Activated B cell treated with CpG ODN at 0.5 μM for 24 hours (primary cell): ENCODE measurements at regions not wholly inside any gene's neighbourhood (a gene's known extent, or its start where the extent isn't known, plus 50 kb on each side); places are given as distances from the start of the nearest gene placed in this dataset.

Experiments
- ATAC-seq: fragments of 200-7000 bp; cut with Tn5 transposase; one replicate; pipeline ENCODE4 v1.10.0; 2021; ENCODE audit warnings: low read depth, mild to moderate bottlenecking, moderate library complexity
- CTCF ChIA-PET: fragments of 350-600 bp; sonication (Branson Sonifier 250); formaldehyde crosslinking; loops from one replicate; lab custom pipeline; 2021; ENCODE audit warnings: antibody characterized with exemption; lab: Charles Lee
- POLR2A ChIA-PET: fragments of 350-600 bp; sonication (Branson Sonifier 250); formaldehyde crosslinking; loops from one replicate; lab custom pipeline; 2021; ENCODE audit warnings: antibody characterized with exemption; lab: Charles Lee
- DNase-seq: peaks from one replicate; pipeline ENCODE4 v3.0.0; 2022
- H3K27ac Mint-ChIP-seq: one replicate; pipeline ENCODE4 v1.8.0; 2020; ENCODE audit warnings: mixed read lengths
- H3K27me3 Mint-ChIP-seq: one replicate; pipeline ENCODE4 v1.8.0; 2021; ENCODE audit warnings: mixed read lengths
- H3K36me3 Mint-ChIP-seq: one replicate; pipeline ENCODE4 v1.8.0; 2021; ENCODE audit warnings: low read depth, mixed read lengths
- H3K4me1 Mint-ChIP-seq: one replicate; pipeline ENCODE4 v1.8.0; 2021; ENCODE audit warnings: mixed read lengths
- H3K4me3 Mint-ChIP-seq: one replicate; pipeline ENCODE4 v1.8.0; 2020; ENCODE audit warnings: mild to moderate bottlenecking, mixed read lengths
- H3K9me3 Mint-ChIP-seq: one replicate; pipeline ENCODE4 v1.8.0; 2020; ENCODE audit warnings: mixed read lengths
- CTCF ChIP-seq: fragments of 200-600 bp; IDR thresholded peaks from one replicate; pipeline ENCODE4 v1.8.0; 2022; ENCODE audit warnings: antibody characterized with exemption, mild to moderate bottlenecking
- intact Hi-C: fragments of 100-400 bp; cut with micrococcal nuclease; formaldehyde crosslinking; loops from one replicate; pipeline ENCODE4 v1.15.1; 2024

- DNase-seq (no peak), ATAC-seq (no peak)
- no peaks in the 10 kb centered on the region for H3K9me3 Mint-ChIP-seq
- ChIA-PET CTCF (no interaction called here), POLR2A (no interaction called here)
- intact Hi-C loops: no loop called here
- H3K27me3 Mint-ChIP-seq: no peaks in the 10 kb centered on the region
- no peak for TF ChIP-seq CTCF
- H3K36me3 Mint-ChIP-seq: no peaks in the 10 kb centered on the region
- no peak overlapping the region for H3K4me3 Mint-ChIP-seq
- no peak overlapping the region for H3K27ac Mint-ChIP-seq
- no peaks in the 10 kb centered on the region for H3K4me1 Mint-ChIP-seq
Measured at GRCh38 chr2:166628478-166629136, 134.6 kb upstream of the SCN7A start.

GRCh38 chr2:166627893-166628292, 133.8 kb upstream of the SCN7A start:
- POLR2A ChIA-PET: no interaction called here

GRCh38 chr2:166625670-166626069, 131.6 kb upstream of the SCN7A start:
- H3K4me1 Mint-ChIP-seq: no peaks in the 10 kb centered on the region
- TF ChIP-seq CTCF: no peak
- ChIA-PET POLR2A (no interaction called here), CTCF (no interaction called here)
- no peaks in the 10 kb centered on the region for H3K9me3 Mint-ChIP-seq
- DNase-seq: no peak
- H3K4me3 Mint-ChIP-seq: no peak overlapping the region
- no peaks in the 10 kb centered on the region for H3K27me3 Mint-ChIP-seq
- intact Hi-C loops: no loop called here
- no peak overlapping the region for H3K27ac Mint-ChIP-seq
- ATAC-seq: no peak
- no peaks in the 10 kb centered on the region for H3K36me3 Mint-ChIP-seq

More at GRCh38 chr2:166627893-166628292, 133.8 kb upstream of the SCN7A start:
- DNase-seq (no peak), ATAC-seq (no peak)
- no peak overlapping the region for H3K27ac Mint-ChIP-seq
- no peaks in the 10 kb centered on the region for H3K27me3 Mint-ChIP-seq
- H3K4me3 Mint-ChIP-seq: no peak overlapping the region
- TF ChIP-seq CTCF: no peak
- H3K9me3 Mint-ChIP-seq: no peaks in the 10 kb centered on the region
- intact Hi-C loops: no loop called here
- H3K36me3 Mint-ChIP-seq: no peaks in the 10 kb centered on the region
- H3K4me1 Mint-ChIP-seq: no peaks in the 10 kb centered on the region
- CTCF ChIA-PET: no interaction called here

GRCh38 chr2:166614503-166614902, 120.5 kb upstream of the SCN7A start:
- intact Hi-C loops: no loop called here
- Mint-ChIP-seq H3K4me1 (peaks cover 14% of the 10 kb centered on the region), H3K4me3 (no peak overlapping the region), H3K36me3 (no peaks in the 10 kb centered on the region), H3K9me3 (peaks cover 2% of the 10 kb centered on the region), H3K27ac (no peak overlapping the region), H3K27me3 (no peaks in the 10 kb centered on the region)
- TF ChIP-seq CTCF: no peak
- CTCF ChIA-PET: no interaction called here
- DNase-seq (no peak), ATAC-seq (no peak)
- POLR2A ChIA-PET: no interaction called here

GRCh38 chr2:166614029-166614428, 120.0 kb upstream of the SCN7A start:
- peaks cover 14% of the 10 kb centered on the region for H3K4me1 Mint-ChIP-seq
- H3K36me3 Mint-ChIP-seq: no peaks in the 10 kb centered on the region
- CTCF ChIA-PET: no interaction called here
- DNase-seq: no peak
- ATAC-seq: no peak
- intact Hi-C loops: no loop called here
- no peaks in the 10 kb centered on the region for H3K27me3 Mint-ChIP-seq
- no peak for TF ChIP-seq CTCF
- POLR2A ChIA-PET: no interaction called here
- H3K9me3 Mint-ChIP-seq: no peaks in the 10 kb centered on the region
- H3K4me3 Mint-ChIP-seq: no peak overlapping the region
- H3K27ac Mint-ChIP-seq: no peak overlapping the region
